ENCODE measurements at regions not wholly inside any gene's neighbourhood (a gene's known extent, or its start where the extent isn't known, plus 50 kb on each side); places are given as distances from the start of the nearest gene placed in this dataset.

GRCh38 chr5:114636271-114636670 is 274.4 kb downstream of the KCNN2 start:
- in situ Hi-C loops (cut with HindIII; ENCODE audit: low sequenced_read_pairs) = no loop called here

DNA sequence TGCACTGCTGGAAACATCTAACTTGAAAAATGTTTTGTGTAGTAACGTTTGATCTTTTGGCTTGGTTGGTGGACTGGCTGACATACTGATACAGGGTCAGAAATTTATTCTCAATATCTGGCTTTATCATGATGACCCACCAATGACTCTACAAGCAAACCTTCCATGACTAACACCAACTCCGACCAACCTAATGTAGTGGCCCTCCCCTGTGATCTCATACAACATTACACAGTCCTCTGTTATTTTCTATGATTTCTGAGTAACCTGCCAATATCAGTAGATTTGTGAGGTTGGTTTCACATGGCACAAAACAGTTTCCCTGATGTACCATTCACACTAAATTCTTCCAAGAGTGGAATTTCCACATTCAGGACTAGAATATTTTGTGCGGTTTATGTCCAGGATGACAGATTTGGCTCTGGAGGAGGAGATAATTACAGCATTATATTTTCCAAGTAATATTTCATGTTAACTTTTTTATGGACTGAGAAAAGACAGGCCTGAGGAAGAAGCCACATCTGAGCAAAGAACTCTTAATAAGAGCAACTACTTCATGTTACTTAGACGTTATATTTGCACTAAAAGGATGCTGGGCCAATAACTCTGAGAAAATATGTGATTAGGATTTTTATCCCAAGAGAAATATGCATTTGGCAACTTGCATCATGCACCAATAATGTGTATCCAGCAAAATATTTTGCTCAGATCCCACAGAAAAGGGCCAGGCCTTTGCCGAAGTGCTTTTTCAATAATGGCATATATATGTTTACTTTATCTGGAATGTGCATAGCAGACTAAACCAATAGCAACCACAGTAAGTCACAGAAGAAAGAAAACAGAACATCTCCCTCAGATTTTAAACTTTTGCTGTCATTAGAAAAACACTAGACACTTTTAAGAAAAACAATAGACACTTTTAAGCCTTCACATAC is 273.4 kb downstream of the KCNN2 start:
- H3K4me3 ChIP-seq (ENCODE audit: low read depth, low read length) = no peak overlapping the region
- TF ChIP-seq CTCF (IDR thresholded peaks at IDR 0.05; ENCODE audit: low read depth, low read length) = no peak
- in situ Hi-C loops (cut with HindIII; ENCODE audit: low sequenced_read_pairs) = no loop called here
- DNase-seq (ENCODE audit: low read depth, low spot score) = no peak

More at GRCh38 chr5:114636271-114636670, 274.4 kb downstream of the KCNN2 start:
- DNase-seq (ENCODE audit: low read depth, low spot score) = no peak
- no peak for TF ChIP-seq CTCF (IDR thresholded peaks at IDR 0.05; ENCODE audit: low read depth, low read length)
- no peak overlapping the region for H3K4me3 ChIP-seq (ENCODE audit: low read depth, low read length)

DNA sequence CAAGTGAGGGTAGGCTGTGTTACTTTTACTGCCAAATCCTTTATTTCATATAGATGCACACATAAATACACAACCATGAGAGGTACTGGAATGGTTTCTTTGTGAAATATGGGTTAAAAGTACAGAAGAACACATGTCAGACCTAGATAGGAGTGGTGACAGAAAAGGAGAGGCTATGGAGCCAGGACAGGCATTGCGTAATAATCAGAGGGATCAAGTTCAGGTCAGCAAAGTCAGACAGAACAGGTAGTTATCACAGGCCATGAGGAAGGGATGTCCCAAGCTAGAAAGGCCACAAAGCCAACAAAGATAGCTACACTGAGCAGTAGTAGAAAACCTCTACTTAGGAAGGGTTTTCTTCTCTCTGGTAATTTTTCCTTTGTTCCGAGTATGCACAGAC is 272.6 kb downstream of the KCNN2 start:
- DNase-seq (ENCODE audit: low read depth, low spot score) = no peak
- no peak for TF ChIP-seq CTCF (IDR thresholded peaks at IDR 0.05; ENCODE audit: low read depth, low read length)
- no peak overlapping the region for H3K4me3 ChIP-seq (ENCODE audit: low read depth, low read length)
- in situ Hi-C loops (cut with HindIII; ENCODE audit: low sequenced_read_pairs) = no loop called here

DNA sequence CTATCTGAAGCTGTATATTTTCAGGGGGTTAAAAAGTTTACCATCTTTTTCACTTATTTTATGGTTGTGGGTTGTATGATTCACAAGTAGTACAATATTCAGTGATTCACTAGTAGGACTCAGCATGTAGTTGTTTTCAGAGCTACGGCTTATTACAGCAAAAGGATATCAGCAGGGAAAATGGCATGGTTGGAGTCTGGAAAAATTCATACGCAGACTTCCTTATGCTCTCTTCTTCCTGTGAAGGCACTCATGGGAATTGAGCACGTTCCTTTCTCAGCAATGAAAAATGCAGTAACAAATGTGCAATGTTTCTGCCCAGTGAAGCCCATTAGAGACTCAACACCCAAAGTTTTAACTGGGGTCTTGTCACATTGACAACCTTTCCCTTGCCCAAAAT is 250.5 kb downstream of the KCNN2 start:
- in situ Hi-C loops (cut with HindIII; ENCODE audit: low sequenced_read_pairs) = no loop called here
- DNase-seq (ENCODE audit: low read depth, low spot score) = no peak
- no peak overlapping the region for H3K4me3 ChIP-seq (ENCODE audit: low read depth, low read length)
- TF ChIP-seq CTCF (IDR thresholded peaks at IDR 0.05; ENCODE audit: low read depth, low read length) = no peak

DNA sequence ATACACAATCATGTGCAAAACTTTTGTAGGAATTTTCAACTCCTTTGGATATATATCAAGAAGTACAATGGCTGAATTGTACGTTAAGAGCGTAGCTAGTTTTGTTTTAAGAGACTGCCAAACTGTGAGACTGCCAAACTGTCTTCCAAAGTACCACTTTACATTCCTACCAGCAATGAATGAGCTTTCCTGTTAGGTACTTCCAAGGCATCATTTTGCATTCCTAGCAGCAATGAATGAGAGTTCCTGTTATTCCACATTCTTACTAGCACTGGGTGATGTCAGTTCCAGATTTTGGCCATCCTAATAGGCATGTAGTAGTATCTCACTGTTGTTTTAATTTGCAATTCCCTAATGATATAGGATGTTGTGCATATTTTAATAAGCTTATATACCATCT is 219.3 kb downstream of the KCNN2 start:
- TF ChIP-seq CTCF (IDR thresholded peaks at IDR 0.05; ENCODE audit: low read depth, low read length) = no peak
- in situ Hi-C loops (cut with HindIII; ENCODE audit: low sequenced_read_pairs) = no loop called here
- DNase-seq (ENCODE audit: low read depth, low spot score) = no peak
- no peak overlapping the region for H3K4me3 ChIP-seq (ENCODE audit: low read depth, low read length)

DNA sequence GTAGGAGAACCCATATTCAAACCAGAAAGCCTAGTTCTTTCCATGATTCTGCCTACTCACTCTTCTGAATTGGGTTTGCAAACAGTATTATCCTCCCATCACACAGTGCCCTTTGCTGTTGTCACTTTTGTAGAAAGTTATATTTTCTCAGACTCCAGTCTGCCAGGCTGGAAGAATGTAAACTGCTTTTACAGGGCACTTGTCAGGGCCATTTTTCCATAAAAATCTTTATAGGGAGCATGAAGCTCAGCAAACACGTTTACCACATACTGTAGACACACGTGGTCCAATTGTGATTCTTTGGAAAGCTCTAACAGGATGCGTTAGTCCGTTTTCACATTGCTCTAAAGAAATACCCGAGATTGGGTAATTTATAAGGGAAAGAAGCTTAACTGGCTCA is 204.0 kb downstream of the KCNN2 start:
- H3K4me3 ChIP-seq (ENCODE audit: low read depth, low read length) = no peak overlapping the region
- TF ChIP-seq CTCF (IDR thresholded peaks at IDR 0.05; ENCODE audit: low read depth, low read length) = no peak
- in situ Hi-C loops (cut with HindIII; ENCODE audit: low sequenced_read_pairs) = no loop called here
- DNase-seq (ENCODE audit: low read depth, low spot score) = no peak

Data from astrocyte of the spinal cord (primary cell).